LHCN-M2 (cell line): ENCODE measurements at regions not wholly inside any gene's neighbourhood (a gene's known extent, or its start where the extent isn't known, plus 50 kb on each side); places are given as distances from the start of the nearest gene placed in this dataset.
"Not testable (repeated sequence)": the region's sequence is repeated elsewhere in the genome, so short reads cannot be mapped to it uniquely, and the experiment has no call there.

ENCODE experiments used
- DNase-seq: peaks from one replicate; pipeline ENCODE4 v3.0.0-alpha.2; 2012; ENCODE audit warnings: low read depth

- peak; percentile 28 for DNase-seq
Measured at GRCh38 chr3:23706111-23706510, 99.6 kb upstream of the UBE2E1 start.

- no peak for DNase-seq
Measured at GRCh38 chr3:23709987-23710386, 95.8 kb upstream of the UBE2E1 start.

- peak; percentile 27 for DNase-seq
Measured at GRCh38 chr3:23710555-23710954, 95.2 kb upstream of the UBE2E1 start.

- DNase-seq: no peak
Measured at GRCh38 chr3:23711916-23712494, 93.8 kb upstream of the UBE2E1 start.

- peak; percentile 72 for DNase-seq
Measured at GRCh38 chr3:23712656-23713559, 92.8 kb upstream of the UBE2E1 start.

- DNase-seq: peak; percentile 64
Measured at GRCh38 chr3:23713641-23714040, 92.1 kb upstream of the UBE2E1 start.

- DNase-seq: no peak
Measured at GRCh38 chr3:23720059-23720458, 85.7 kb upstream of the UBE2E1 start.

GRCh38 chr3:23720885-23721284 lies 84.9 kb upstream of the UBE2E1 start:
- no peak for DNase-seq

- no peak for DNase-seq
Measured at GRCh38 chr3:23723141-23723540, 82.6 kb upstream of the UBE2E1 start.

- DNase-seq: no peak
Measured at GRCh38 chr3:23723930-23724329, 81.8 kb upstream of the UBE2E1 start.

GRCh38 chr3:23726811-23727548 lies 78.8 kb upstream of the UBE2E1 start:
- no peak for DNase-seq

GRCh38 chr3:23728601-23729117 lies 77.1 kb upstream of the UBE2E1 start:
- no peak for DNase-seq

- not testable (repeated sequence) for DNase-seq
Measured at GRCh38 chr3:23729362-23729761, 76.4 kb upstream of the UBE2E1 start.

- DNase-seq: no peak
Measured at GRCh38 chr3:23734481-23734880, 71.3 kb upstream of the UBE2E1 start.

- DNase-seq: no peak
Measured at GRCh38 chr3:23735062-23735461, 70.7 kb upstream of the UBE2E1 start.

GRCh38 chr3:23735535-23736326 lies 70.0 kb upstream of the UBE2E1 start:
- no peak for DNase-seq

- no peak for DNase-seq
Measured at GRCh38 chr3:23738944-23739343, 66.8 kb upstream of the UBE2E1 start.

- DNase-seq: peak; percentile 83
Measured at GRCh38 chr3:23739536-23739935, 66.2 kb upstream of the UBE2E1 start.

GRCh38 chr3:23740517-23740965 lies 65.2 kb upstream of the UBE2E1 start:
- DNase-seq: peak; percentile 67

GRCh38 chr3:23741036-23741706 lies 64.6 kb upstream of the UBE2E1 start:
- no peak for DNase-seq
